K562 (cell line): ENCODE measurements at regions not wholly inside any gene's neighbourhood (a gene's known extent, or its start where the extent isn't known, plus 50 kb on each side); places are given as distances from the start of the nearest gene placed in this dataset.

Experiments used
- DLX4 ChIP-seq: fragments of 250-450 bp; sonication (Bioruptor Pico); IDR thresholded peaks from 2 replicates; pipeline ENCODE4 v1.6.1; 2021; ENCODE audit warnings: mild to moderate bottlenecking
- FOXP4 ChIP-seq: sonication (generic); formaldehyde crosslinking; IDR thresholded peaks from 2 replicates; pipeline ENCODE4 v1.8.0; 2022; ENCODE audit warnings: mild to moderate bottlenecking, missing genetic modification reagents, borderline replicate concordance
- KDM5B ChIP-seq: fragments of 200-600 bp; sonication (generic); IDR thresholded peaks from 2 replicates; pipeline ENCODE4 v1.6.1; 2012; ENCODE audit warnings: low read depth, mild to moderate bottlenecking, moderate library complexity, low read length, control low read depth, inconsistent platforms; ENCODE audit not compliant: insufficient replicate concordance
- PYGO2 ChIP-seq: fragments of 450-650 bp; IDR thresholded peaks from 2 replicates; pipeline ENCODE4 v1.6.1; 2016; ENCODE audit warnings: mild to moderate bottlenecking, missing genetic modification characterization, moderate library complexity, missing compliant biosample characterization
- RCOR1 ChIP-seq, 2 experiments: IDR thresholded peaks; 2 replicates each; pipeline ENCODE4 v1.6.1; 2012; ENCODE audit warnings: low read depth in 2 of 2, low read length in 2 of 2, borderline replicate concordance in 1 of 2, improper control_type of control experiment in 1 of 2
- ZBED1 ChIP-seq: IDR thresholded peaks from 2 replicates; pipeline ENCODE4 v1.6.1; 2014
- ZNF274 ChIP-seq: IDR thresholded peaks from 2 replicates; pipeline ENCODE4 v1.6.1; 2011; ENCODE audit warnings: low read depth, mild to moderate bottlenecking, low read length, moderate library complexity, borderline replicate concordance

GRCh38 chr3:174613173-174613572 is 246.0 kb upstream of the NAALADL2 start:
- no peak for TF ChIP-seq PYGO2
- no peak for TF ChIP-seq DLX4 (CRISPR knock-in tag)
- no peak for TF ChIP-seq ZBED1
- TF ChIP-seq RCOR1 (IDR thresholded peaks at IDR 0.05; ENCODE audit: borderline replicate concordance in 1 of 2, low read depth in 2 of 2, low read length in 2 of 2): no peak
- TF ChIP-seq ZNF274: no peak
- TF ChIP-seq FOXP4 (CRISPR knock-in tag): no peak
- no peak for TF ChIP-seq KDM5B
